Activated CD8-positive, alpha-beta memory T cell treated with anti-CD3 and anti-CD28 coated beads, Interleukin-2, amount 50 U/mL, for 24 hours (primary cell): ENCODE measurements at regions not wholly inside any gene's neighbourhood (a gene's known extent, or its start where the extent isn't known, plus 50 kb on each side); places are given as distances from the start of the nearest gene placed in this dataset.
A peak's percentile ranks its signal among the peaks of the same experiment; 100 is the strongest.

Experiments used
- DNase-seq: peaks from one replicate; pipeline ENCODE4 v3.0.0-alpha.2; 2020; ENCODE audit errors: extremely low read depth

DNA sequence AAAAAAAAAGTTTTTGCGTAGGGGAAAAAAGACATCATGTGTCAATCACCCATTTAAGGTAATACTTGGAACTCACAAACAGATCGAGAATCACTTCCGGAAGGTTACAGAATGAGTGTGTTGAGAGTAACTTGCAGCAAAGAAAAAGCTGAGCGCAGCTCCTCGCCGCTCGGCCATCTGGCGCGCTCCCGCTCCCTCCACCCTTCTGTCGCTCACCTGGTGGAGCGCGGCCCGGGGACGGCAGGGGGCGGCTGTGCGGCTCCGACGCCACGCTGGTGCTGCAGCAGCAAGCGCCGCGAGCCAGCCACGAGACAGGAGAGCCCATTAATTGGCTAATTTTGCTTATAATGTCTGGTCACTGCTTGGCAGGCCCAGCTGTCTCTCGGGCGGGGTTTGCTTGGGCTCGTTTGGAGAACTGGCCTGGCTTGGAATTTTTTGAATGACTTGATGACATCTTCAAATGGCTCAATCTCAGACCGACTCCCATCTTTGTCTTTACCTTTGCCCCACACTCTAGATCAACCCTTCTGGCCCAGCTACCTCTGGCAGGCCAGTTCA, 601.8 kb downstream of the CCDC171 start:
- no peak for DNase-seq

DNA sequence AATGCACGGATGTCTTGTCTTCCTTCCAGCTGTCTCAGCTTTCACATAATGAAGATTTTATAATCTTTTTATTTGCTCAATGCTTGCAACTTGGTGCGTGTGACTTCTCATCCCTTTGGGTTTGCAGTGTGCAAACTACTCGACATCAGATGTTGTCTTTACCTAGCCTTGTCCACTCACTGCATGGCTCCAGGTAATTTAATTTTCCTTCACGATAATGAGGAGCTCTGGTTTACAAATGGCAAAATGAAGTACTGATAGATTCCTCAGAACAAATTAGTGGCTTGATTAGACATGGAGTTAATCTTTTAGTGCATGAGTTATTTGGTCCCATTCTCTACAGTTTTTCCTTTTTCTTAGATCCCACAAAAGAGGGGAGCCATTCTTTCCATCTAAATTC, 603.0 kb downstream of the CCDC171 start:
- no peak for DNase-seq

DNA sequence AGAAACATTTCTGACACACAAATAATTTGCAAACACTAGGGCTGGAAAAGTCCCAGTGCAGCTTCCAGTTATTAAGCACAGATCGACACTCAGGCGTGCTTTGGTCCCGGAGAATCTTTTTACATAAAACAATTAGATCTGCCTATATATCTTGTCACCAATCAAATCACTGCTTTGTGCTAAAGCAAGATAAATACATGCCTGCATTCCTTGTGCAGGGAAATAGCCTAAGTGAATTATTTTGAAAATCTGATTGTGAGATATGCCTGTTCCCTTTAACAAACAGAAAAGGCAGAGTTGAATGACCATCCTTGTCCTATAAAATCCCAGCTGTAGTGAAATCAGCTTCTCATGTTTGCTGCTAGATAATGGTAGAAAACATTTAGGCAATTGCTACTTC, 604.4 kb downstream of the CCDC171 start:
- DNase-seq = no peak

DNA sequence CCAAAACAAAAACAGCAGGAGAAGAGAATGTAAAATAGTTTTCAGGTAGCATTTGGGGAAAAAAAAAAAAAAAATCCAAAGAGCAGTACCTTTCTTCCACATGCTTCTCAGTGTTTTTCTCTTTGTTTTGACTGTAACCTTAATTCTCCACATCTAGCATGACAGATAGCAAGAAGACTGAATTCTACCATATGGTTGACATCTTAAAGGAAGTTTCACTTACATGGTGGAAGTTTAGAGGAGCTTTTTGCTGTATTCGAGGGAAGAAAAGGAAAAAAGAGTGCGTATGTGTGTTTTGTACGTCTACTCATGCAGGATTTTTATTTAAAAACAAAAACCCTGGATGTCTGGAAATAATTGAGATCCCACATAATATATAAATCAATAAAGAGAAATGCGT, 604.8 kb downstream of the CCDC171 start:
- DNase-seq = no peak

DNA sequence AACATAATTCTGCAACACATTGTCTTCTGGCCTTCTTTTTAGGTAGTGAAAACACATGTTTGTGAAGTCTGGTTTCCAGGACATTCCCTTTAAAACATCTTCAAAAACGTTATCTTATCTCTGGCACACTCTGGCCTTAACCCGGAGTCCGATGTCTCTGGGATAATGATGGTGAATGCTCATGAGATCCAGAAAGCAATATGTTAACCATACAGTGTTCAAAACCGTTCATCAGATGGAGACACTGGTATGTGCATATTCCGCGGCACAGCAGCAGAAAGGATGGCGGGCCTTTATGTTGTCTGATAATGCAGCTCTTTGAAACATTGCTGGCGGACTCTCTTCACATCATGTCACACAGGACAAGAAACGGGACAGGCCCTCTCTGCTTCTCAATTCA, 605.2 kb downstream of the CCDC171 start:
- no peak for DNase-seq

DNA sequence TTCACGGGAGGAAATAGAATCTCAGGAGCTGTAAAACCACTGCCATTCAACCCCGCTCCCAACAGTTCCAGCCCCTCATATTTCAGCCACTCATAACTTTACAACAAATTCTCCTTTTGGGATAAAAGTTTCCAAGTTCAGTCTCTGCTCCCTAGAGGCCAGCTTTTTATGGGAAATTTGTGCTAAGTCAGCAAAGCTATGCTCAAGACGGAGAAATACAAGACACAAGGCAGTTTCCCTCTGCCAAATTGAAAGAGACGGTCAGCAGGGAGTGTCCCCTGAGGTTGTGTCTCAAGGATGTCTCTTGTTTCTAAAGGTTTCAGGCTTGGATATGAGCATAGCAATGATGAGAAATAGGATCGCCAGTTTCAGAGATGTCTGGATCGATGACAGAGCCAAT, 608.6 kb downstream of the CCDC171 start:
- no peak for DNase-seq

DNA sequence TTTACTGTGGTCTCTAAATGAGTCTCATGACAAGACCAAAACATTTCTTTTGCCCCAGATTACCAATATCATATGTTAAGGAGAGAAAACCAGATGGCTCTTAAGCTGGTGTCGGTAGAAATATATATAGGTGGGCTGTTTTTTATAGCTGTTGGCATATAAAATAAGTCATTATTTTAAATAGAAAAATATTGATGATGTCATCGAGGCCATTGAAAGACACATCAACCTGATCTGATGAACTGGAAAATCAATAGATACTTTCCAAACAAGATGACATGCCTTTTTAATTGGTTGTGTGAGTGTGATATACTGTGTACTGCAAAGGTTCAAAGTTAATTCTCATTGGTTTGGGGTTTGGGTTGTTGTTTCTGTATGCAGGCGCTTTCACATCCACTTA, 617.3 kb downstream of the CCDC171 start:
- no peak for DNase-seq

DNA sequence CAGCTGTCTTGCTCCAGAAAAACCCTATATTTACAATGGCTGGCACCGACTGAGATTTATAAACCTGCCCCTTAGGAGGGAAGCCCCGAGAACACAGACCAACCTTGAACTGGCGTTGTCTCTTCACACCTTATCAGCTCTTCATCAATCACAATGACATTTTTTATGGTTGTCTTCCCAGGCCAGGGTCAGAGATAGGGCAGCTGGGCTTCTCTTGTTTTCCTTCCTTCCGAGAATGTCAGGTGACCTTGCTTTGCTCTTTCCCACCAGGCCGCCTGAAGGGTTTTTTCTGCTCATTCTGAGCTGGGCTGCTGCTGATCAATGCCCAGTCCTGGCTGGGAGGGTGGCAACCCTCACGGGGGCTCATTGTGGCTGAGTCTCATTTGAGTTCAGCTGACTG, 619.1 kb downstream of the CCDC171 start:
- no peak for DNase-seq

DNA sequence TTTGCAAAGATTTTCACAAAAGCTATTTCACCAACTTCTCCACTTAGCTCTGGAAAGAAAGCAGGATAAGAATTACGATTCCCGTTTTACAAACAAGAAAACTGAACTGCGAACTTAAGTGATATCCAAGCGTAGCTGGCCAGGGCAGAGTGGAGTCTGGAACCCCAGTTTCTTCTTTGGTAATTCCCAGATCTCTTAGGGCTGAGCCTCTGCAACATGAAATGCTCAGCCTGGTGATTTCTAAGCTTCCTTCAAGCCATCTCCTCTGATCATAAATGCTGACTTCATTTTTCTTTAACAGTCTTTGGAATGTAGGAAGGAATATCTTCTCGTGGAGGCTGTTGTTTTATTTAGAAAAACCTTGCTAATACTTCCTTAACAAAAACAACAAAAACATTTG, 620.0 kb downstream of the CCDC171 start:
- no peak for DNase-seq

DNA sequence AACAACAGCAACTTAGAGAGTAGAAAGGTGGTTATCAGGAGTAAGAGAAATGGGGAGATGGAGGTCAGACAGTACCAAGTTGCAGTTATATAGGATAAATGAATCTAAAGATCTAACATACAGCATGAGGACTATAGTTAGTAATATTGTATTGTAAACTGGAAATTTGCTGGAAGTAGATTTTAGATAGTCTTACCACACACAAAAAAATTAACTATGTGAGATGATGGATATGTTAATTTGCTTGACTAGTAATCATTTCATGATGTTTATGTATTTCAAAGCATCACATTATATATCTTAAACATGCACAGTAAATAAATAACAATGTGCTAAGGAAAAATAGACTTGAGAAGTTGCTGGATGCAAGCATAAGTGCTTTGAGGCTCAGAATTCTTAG, 622.1 kb downstream of the CCDC171 start:
- no peak for DNase-seq

DNA sequence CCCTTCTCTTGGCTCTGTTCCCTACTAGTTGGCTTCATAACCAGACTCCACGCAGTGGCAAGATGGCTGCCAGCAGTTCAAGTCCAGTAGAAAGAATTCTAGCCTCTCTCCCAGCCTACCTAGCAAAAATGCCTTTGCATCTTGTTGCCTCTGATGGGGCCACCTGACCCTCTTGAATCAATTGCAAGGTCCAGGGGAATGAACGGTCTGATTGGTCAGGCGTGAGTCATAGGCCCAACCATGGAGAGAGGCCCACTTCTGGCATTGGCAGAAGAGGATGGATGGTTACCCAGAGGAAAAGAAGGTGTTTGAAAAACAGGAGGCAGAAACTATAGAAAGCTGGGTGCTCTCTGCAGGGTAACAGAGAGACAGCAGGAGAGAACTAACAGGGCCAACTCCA, 622.6 kb downstream of the CCDC171 start:
- no peak for DNase-seq

DNA sequence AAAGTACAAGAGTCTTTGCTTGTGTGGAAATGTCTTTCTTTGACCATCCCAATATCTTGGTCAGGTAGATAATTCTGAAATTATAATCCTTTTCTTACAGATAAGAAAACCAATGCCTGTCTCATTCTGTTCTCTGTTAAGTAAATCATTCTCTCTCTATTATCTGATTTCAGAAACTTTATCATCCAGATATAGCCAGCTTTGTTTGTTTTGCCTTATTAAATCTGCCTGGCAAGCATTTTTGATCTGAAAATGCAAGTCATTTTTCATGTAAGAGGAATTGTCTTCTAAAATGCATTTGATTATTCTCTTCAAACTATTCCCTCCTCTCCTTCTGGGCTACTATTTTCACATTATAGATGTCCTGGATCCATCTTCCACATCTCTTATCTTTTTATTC, 625.5 kb downstream of the CCDC171 start:
- DNase-seq = no peak

DNA sequence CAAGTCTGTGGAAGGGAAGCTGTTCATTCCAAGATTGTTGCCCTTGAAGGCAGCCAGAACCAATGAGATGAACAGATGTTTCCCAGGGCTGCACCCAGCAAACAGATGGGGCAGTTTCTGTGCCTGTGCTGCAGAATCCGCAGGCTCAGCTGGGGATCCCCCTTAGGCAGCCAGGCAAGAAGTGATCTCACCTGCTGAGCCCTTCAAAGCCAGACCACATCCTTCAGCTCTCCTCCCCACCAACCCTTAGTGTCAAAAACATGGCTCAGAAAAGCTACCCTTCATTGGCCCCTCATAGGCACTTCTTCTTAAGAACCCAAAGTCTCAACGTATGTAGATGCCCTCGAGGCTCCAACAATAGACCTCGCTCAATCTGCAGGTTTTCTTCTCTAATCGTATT, 626.7 kb downstream of the CCDC171 start:
- DNase-seq = no peak

DNA sequence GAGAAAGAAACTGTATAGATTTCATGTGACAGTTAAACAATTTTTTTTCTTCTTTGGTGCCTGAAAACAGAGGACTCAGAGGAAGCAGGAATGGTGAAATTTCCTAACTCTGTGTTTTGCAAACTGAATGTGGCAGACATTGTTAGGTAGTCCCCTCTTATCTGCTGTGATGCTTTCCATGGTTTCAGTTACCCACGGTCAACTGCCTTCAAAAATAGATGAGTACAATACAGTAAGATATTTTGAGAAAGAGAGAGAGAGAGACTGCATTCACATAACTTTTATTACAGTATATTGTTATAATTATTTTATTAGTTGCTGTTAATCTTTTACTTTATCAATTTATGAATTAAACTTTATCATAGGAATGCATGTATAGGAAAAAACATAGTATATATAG, 627.2 kb downstream of the CCDC171 start:
- no peak for DNase-seq

DNA sequence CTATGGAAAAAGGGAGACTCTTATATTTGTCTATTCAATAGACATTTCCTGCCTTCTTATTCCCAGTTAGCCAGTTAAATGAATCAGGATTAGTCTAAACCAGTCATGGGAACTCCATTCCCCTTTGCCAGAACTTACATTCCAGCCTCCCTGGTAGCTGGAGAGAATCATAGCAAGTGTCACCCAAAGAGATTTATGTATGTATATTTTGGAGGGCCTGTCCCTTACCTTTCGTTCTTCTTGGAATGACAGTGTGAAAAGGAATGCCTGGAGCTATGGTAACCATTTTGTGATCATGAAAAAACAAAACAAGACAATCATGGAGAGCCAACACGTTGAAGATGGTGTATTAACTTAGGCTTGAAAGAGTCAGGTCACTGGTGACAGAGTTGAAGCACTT, 627.7 kb downstream of the CCDC171 start:
- DNase-seq = no peak

DNA sequence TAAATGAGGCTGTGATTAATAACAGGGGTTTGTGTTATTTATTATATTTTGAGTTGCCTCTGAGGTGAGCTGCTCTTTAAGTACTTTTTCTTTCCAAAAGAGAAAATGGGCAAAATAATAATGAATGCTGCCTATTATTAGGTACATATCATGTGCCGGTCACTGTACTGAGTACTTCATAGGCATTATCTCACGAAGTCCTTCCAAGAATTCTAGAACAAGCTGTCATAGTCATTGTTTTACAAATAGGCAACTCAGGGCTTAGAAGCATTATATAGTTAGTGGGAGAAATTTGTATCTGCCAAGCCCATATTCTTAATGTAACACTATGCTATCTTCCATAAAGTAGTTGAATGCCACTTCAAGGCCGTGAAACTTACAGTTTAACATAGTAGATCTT, 628.7 kb downstream of the CCDC171 start:
- no peak for DNase-seq

DNA sequence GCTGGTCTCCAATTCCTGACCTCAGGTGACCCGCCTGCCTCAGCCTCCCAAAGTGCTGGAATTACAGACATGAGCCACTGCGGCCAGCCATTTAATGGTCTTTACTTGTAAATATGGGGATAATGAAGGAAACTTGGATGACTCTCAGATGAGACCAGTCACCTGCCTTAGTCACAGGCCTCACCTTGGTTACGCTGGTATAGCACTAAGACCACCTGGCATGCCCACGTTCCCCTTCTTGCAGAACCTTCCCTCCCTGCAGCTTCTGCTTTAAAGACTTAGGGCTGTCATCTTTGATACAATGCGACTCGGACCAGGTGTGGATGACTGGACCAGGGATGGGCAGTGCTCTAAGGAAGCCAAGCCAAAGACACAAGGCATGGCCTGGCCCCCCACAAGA, 629.9 kb downstream of the CCDC171 start:
- DNase-seq = no peak

DNA sequence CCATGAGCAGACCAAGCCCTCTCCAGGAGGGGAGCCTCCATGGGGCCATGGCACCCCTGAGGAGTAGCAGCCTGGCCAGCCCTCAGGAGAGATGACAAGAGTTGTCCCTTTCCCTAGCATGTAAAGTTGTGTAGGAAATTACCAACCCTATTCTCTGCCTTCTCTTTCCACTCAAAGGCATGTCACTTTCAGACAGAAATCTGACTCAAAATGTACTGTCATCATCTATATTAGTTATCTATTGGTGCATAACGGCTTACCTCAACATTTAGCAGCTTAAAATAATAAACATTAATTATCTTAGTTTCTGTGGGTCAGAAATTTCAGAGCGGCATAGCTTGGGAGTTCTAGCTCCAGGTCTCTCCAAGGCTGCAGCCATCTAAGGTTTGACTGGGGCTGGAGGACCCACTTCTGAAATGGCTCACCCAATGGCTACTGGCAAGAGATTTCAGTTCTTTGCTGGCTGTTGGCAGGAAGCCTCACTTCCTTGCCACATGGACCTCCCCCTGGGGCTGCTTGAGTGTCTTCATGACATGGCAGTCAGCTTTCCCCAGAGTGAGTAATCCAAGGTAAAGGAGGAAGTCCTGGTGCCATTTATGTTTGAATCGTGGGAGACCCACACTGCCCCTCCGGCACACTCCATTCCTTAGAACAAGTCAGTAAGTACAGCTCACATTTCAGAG, 632.3 kb downstream of the CCDC171 start:
- DNase-seq = no peak

DNA sequence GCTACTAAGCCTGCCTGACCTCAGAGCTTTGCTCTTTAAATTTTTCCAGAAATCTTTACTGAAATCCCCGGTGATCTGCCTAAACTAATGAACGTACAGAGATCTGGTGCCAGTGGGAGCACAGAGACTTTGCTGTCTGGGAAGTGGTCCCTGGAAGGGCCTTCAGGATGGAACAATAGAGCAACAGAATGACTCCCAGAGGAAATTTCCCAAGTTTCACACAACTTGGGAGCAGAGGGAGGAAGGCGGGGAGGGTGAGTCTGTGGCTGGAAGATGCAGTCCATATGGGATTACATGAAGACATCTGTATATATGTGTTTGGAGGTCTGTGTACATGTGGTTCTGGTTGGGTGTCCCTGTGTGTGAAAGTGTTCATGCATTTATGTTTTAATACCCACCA, 638.3 kb downstream of the CCDC171 start:
- no peak for DNase-seq

DNA sequence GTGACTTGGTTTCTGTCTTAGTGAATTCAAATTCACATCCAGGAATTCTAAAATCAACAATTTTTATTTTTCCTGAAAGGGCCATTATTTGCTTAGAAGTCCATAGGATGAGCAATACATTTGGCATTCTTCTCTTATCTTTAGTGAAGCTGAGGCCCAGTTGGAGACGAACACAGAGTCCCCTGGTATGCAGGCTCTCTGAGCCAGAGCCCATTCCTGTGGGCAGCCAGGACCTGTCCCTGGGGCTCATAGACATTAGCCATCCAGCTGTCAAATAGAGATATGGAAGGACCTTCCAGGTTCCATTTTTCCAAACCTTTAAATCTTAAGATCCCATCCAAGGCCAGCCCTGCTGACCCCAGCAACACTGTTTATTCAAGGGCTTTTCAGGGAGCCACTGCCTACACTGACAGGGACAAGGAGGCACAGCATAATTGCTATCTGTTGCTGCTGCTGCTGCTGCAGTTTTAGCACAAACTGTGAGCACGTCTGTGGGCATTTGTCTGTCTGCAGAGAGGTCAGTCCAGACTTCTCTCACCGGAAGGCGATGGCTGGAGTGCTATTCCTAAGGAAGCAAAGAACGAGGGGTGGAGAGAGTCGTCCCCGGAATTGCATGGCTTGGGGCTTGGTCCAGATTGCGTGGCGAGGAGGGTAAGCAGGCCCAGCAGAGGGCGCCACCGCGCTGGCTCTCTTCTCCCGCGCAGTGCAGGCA, 639.0 kb downstream of the CCDC171 start:
- DNase-seq = peak; percentile 10

DNA sequence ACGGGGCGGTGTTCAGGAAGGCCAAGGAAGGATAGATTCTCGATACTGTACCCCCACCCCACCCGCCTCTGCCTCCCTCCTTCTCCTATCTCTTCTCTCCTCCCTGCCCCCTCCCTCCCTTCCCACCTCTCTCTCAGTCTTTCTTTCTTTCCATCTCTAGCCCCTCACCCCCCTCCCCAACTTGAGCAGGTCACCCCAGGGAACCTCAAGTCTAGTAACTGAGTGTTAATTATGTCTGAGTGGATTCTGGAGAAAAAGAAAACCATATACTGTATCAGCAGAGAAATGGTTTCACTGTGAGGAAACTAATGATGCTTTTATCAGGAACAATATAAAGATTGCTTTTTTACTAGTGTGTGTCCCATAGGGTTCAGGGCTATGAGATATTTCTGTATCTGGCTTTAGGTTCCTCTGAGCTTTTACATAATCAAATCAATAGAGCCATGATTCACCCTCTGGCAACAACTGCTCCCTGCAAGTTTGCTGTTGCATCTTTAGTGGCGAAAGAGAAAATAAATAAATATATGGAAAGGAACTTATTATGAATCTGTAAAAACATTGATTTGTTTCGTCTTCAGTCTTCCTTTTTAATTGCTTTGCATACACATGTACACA, 639.7 kb downstream of the CCDC171 start:
- no peak for DNase-seq

DNA sequence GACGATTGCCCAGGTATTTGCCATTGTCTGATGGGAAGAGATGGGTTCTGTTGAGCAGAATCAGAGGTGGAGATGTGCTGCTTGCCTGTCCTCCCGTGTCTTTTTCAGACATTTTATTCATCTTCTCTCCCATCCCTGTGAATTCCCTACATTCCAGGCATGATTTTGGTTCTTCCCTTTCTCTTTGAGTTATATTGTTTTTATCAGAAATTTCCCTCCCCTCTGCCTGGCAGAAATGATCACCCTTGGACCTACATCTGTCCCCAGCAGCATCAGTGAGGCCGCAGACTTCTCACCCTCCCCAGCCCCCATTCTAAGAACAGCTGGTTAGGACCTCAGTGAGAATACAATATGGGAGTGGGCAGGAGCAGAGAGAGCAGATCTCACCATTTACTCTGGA, 640.2 kb downstream of the CCDC171 start:
- DNase-seq = no peak

DNA sequence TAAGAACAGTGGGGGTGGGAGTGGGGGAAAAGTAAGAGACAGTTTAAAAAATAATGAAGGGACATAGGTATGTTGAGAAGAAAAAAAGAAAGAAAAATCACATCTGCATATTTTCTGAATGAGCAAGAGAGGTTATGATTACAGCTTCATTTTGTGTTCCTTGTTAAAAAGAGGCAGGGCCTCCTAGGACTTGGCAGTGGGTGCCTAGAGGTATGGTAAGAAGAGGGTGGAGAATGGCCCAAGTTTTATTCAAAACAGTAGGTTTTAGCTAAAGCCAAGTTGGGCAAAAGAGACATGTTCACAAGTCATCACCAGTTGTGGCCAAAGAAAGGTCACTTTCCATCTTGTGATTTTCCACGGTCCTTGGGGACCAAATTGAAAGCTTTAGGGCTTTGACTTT, 643.4 kb downstream of the CCDC171 start:
- DNase-seq = no peak
